ENCODE measurements at regions not wholly inside any gene's neighbourhood (a gene's known extent, or its start where the extent isn't known, plus 50 kb on each side); places are given as distances from the start of the nearest gene placed in this dataset.

GRCh38 chr11:70026726-70027125 lies 51.4 kb upstream of the ANO1 start:
- DNase-seq (ENCODE audit: low spot score), result no peak

DNA sequence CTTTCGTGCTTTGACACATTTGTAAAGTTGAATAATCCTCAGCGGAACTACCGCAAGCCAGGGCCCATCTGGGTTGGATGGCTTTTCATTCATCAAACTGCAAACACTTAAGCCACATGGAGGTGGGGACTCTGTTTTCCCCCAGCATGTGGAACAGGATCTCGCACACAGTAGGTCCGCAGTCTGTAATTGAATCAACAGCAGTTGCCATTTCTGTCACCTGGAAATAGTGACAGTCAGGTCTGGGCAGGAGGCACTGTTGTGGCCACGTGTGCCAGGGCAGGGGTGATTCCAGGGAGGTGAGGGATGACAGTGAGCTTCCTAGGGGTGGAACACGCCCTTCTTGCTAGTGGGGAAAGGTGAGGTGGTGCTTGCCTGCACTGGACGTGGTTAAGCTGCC lies 50.7 kb upstream of the ANO1 start:
- no peak for DNase-seq (ENCODE audit: low spot score)

- no peak for DNase-seq (ENCODE audit: low spot score)
Measured at GRCh38 chr11:70028147-70028855, 49.8 kb upstream of the ANO1 start.

Measured in RKO (cell line).